Astrocyte (in vitro differentiated cells and primary cell): ENCODE measurements at regions not wholly inside any gene's neighbourhood (a gene's known extent, or its start where the extent isn't known, plus 50 kb on each side); places are given as distances from the start of the nearest gene placed in this dataset.

Source experiments
- EZH2 ChIP-seq: IDR thresholded peaks from 2 replicates; pipeline ENCODE4 v1.6.1; 2012; ENCODE audit warnings: mild to moderate bottlenecking, low read length, inconsistent platforms; ENCODE audit not compliant: insufficient read depth
- TF ChIP-seq, protein P1 (sequence below): IDR thresholded peaks from 2 replicates; pipeline ENCODE4 v1.5.1; 2011; ENCODE audit warnings: low read depth, mild to moderate bottlenecking, inconsistent platforms, low read length, moderate library complexity; ENCODE audit not compliant: insufficient read depth

DNA sequence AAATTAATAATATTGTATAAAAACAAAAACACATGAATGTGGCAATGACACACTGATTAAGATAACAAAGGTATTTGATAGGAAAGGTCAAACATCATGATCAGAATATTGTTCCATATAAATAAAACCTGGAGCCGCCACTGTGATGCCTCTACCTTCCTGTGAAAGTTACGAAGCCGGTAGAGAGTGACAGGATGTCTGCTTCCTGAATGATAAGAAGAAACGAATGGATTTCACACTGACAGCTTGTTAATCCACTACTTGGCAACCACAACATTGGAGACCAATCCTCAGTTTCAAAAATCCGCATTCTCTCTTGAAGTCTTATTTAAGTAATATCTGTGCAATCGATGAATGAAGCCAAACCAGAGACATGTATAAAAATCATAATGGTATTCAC lies 315.1 kb downstream of the HDGFL1 start:
- TF ChIP-seq, protein P1, sequence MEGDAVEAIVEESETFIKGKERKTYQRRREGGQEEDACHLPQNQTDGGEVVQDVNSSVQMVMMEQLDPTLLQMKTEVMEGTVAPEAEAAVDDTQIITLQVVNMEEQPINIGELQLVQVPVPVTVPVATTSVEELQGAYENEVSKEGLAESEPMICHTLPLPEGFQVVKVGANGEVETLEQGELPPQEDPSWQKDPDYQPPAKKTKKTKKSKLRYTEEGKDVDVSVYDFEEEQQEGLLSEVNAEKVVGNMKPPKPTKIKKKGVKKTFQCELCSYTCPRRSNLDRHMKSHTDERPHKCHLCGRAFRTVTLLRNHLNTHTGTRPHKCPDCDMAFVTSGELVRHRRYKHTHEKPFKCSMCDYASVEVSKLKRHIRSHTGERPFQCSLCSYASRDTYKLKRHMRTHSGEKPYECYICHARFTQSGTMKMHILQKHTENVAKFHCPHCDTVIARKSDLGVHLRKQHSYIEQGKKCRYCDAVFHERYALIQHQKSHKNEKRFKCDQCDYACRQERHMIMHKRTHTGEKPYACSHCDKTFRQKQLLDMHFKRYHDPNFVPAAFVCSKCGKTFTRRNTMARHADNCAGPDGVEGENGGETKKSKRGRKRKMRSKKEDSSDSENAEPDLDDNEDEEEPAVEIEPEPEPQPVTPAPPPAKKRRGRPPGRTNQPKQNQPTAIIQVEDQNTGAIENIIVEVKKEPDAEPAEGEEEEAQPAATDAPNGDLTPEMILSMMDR, result no peak
- TF ChIP-seq EZH2, result no peak
